Pancreas (tissue), 10 donors: ENCODE measurements at regions not wholly inside any gene's neighbourhood (a gene's known extent, or its start where the extent isn't known, plus 50 kb on each side); places are given as distances from the start of the nearest gene placed in this dataset.

Source experiments
- ATAC-seq, 4 donors: fragments of 200-7000 bp; cut with Tn5 transposase; one replicate each; pipeline versions ENCODE4 v1.8.0 to v1.9.1; 2020; ENCODE audit warnings: mild to moderate bottlenecking in 4 of 4, moderate library complexity in 4 of 4
- DNase-seq, 6 donors: peaks; one replicate each; pipeline ENCODE4 v3.0.0-alpha.2; 2020
- FAIRE-seq: peaks from 2 replicates; lab custom pipeline; 2012; peaks lifted over from hg19 to GRCh38; lab: Jason Lieb, UNC
- H3K27ac ChIP-seq, 4 donors: fragments of 200-600 bp; sonication (generic); 1 replicate in 3 of 4; 2 replicates in 1 of 4; pipeline versions ENCODE4 v1.5.0 to v1.8.0; 2020
- H3K27me3 ChIP-seq, 4 donors: fragments of 200-600 bp; one replicate each; pipeline ENCODE4 v1.8.0; 2021
- H3K36me3 ChIP-seq, 3 donors: fragments of 200-600 bp; sonication (generic) in 1 of 3; one replicate each; pipeline versions ENCODE4 v1.5.0 to v1.8.0; 2020 to 2021
- H3K4me1 ChIP-seq, 3 donors: fragments of 200-600 bp; one replicate each; pipeline ENCODE4 v1.8.0; 2021
- H3K4me3 ChIP-seq, 4 donors: fragments of 200-600 bp; sonication (generic) in 2 of 4; one replicate each; pipeline versions ENCODE4 v1.5.0 to v1.8.0; 2020 to 2021
- H3K9me3 ChIP-seq, 4 donors: fragments of 200-600 bp; one replicate each; pipeline ENCODE4 v1.8.0; 2021
- CTCF ChIP-seq, 4 donors: fragments of 200-600 bp; sonication (generic) in 3 of 4; IDR thresholded peaks; one replicate each; pipeline versions ENCODE4 v1.5.0 to v1.8.0; 2021; ENCODE audit warnings: antibody characterized with exemption in 4 of 4
- WGBS, 2 donors: extraction: QIAGEN DNeasy Blood & Tissue Kit; methylation state at CpG; one replicate each; pipeline ENCODE4 v1.1.7; 2013; 5-methylcytosine and 5-hydroxymethylcytosine counted together
- intact Hi-C, 3 donors: fragments of 100-400 bp; cut with DNase I; formaldehyde crosslinking; loops; one replicate each; pipeline versions ENCODE4 v1.11.1 to v1.14.2; 2022
- donor health status: healthy with polysubstance abuse.
- donor health status: DM: no; HTN: no; CAD: no; lungs with moderate emphysema.
- donor health status: DM: no; HTN: no; CAD: no.
- donor health status: control.
- donor health status: control.
- donor health status: Bipolar disorder and iron deficiency.
- donor health status: DM: yes; HTN: yes; CAD: no.
- donor health status: DM: no; HTN: no; CAD: no.
- donor health status: DM: no; HTN: no; CAD: no.
- donor health status: DM: yes; HTN: yes; CAD: no.

- Histone ChIP-seq H3K27ac (no peak overlapping the region), H3K36me3 (no peaks in the 10 kb centered on the region), H3K4me1 (no peaks in the 10 kb centered on the region), H3K27me3 (peaks cover 0 to 3% (median 0%) of the 10 kb centered on the region in 4 donors), H3K9me3 (no peaks in the 10 kb centered on the region), H3K4me3 (no peak overlapping the region)
- DNase-seq = no peak
- FAIRE-seq = no peak
- intact Hi-C loops = no loop called here
- 78 to 92% methylated on average over 1 of the region's 1 CpG for WGBS, 2 donors
- no peak for ATAC-seq
- TF ChIP-seq CTCF (IDR thresholded peaks at IDR 0.05) = no peak
Measured at GRCh38 chr19:31591258-31591657, 242.0 kb upstream of the TSHZ3 start.

- FAIRE-seq = no peak
- no peak for DNase-seq
- H3K9me3 ChIP-seq = no peaks in the 10 kb centered on the region
- H3K36me3 ChIP-seq = no peaks in the 10 kb centered on the region
- no peak overlapping the region for H3K4me3 ChIP-seq
- WGBS, 2 donors = 75 to 83% methylated on average over 14 of the region's 14 CpGs
- no peaks in the 10 kb centered on the region for H3K4me1 ChIP-seq
- no peak for TF ChIP-seq CTCF (IDR thresholded peaks at IDR 0.05)
- no peak for ATAC-seq
- no peak overlapping the region for H3K27ac ChIP-seq
- intact Hi-C loops = no loop called here
- H3K27me3 ChIP-seq = peaks cover 0 to 3% (median 0%) of the 10 kb centered on the region in 4 donors
Measured at GRCh38 chr19:31592456-31592855, 243.2 kb upstream of the TSHZ3 start.

- 51 to 58% methylated on average over 6 of the region's 6 CpGs for WGBS, 2 donors
- no peaks in the 10 kb centered on the region for H3K27me3 ChIP-seq
- H3K4me1 ChIP-seq = no peaks in the 10 kb centered on the region
- H3K36me3 ChIP-seq = no peaks in the 10 kb centered on the region
- no peaks in the 10 kb centered on the region for H3K9me3 ChIP-seq
- no peak for ATAC-seq
- H3K27ac ChIP-seq = no peak overlapping the region
- TF ChIP-seq CTCF (IDR thresholded peaks at IDR 0.05) = no peak
- FAIRE-seq = no peak
- DNase-seq = no peak
- no peak overlapping the region for H3K4me3 ChIP-seq
- intact Hi-C loops = no loop called here
Measured at GRCh38 chr19:31594701-31595100, 245.5 kb upstream of the TSHZ3 start.

GRCh38 chr19:31595521-31595920 lies 246.3 kb upstream of the TSHZ3 start:
- FAIRE-seq (no peak), DNase-seq (no peak), ATAC-seq (no peak)
- no peak overlapping the region for H3K27ac ChIP-seq
- intact Hi-C loops = no loop called here
- H3K4me3 ChIP-seq = no peak overlapping the region
- H3K36me3 ChIP-seq = no peaks in the 10 kb centered on the region
- 68 to 70% methylated on average over 4 of the region's 4 CpGs for WGBS, 2 donors
- no peaks in the 10 kb centered on the region for H3K9me3 ChIP-seq
- H3K4me1 ChIP-seq = no peaks in the 10 kb centered on the region
- no peaks in the 10 kb centered on the region for H3K27me3 ChIP-seq
- TF ChIP-seq CTCF (IDR thresholded peaks at IDR 0.05) = no peak

- no peak for ATAC-seq
- TF ChIP-seq CTCF (IDR thresholded peaks at IDR 0.05) = no peak
- Histone ChIP-seq H3K9me3 (no peaks in the 10 kb centered on the region), H3K4me3 (no peak overlapping the region), H3K36me3 (no peaks in the 10 kb centered on the region), H3K4me1 (no peaks in the 10 kb centered on the region), H3K27me3 (no peaks in the 10 kb centered on the region), H3K27ac (no peak overlapping the region)
- DNase-seq = no peak
- FAIRE-seq = no peak
- WGBS, 2 donors = 72 to 79% methylated on average over 8 of the region's 8 CpGs
- intact Hi-C loops = no loop called here
Measured at GRCh38 chr19:31596751-31597150, 247.5 kb upstream of the TSHZ3 start.
